Keratinocyte (primary cell): ENCODE measurements at regions not wholly inside any gene's neighbourhood (a gene's known extent, or its start where the extent isn't known, plus 50 kb on each side); places are given as distances from the start of the nearest gene placed in this dataset.

ENCODE experiments used
- DNase-seq: peaks from one replicate; pipeline ENCODE4 v3.0.0-alpha.2; 2011; ENCODE audit warnings: low read depth, missing footprints, low spot score
- FAIRE-seq: peaks from 2 replicates; lab custom pipeline; 2011; peaks lifted over from hg19 to GRCh38; lab: Jason Lieb, UNC
- H2AFZ ChIP-seq: 2 replicates; pipeline ENCODE4 v1.6.0; 2012; ENCODE audit warnings: low read length, control low read depth, inconsistent platforms; ENCODE audit not compliant: control insufficient read depth
- H3K27ac ChIP-seq: 2 replicates; pipeline ENCODE4 v1.5.1; 2011; ENCODE audit warnings: low read length; ENCODE audit not compliant: control insufficient read depth, insufficient read depth
- H3K27me3 ChIP-seq: 3 replicates; pipeline ENCODE4 v1.6.0; 2011; ENCODE audit warnings: low read length; ENCODE audit not compliant: control insufficient read depth, insufficient read depth; ENCODE audit errors: extremely low read depth
- H3K36me3 ChIP-seq, 2 experiments: 2 replicates in 1 of 2; 3 replicates in 1 of 2; pipeline ENCODE4 v1.5.1; 2011; ENCODE audit warnings: low read length in 2 of 2, mild to moderate bottlenecking in 1 of 2; ENCODE audit not compliant: control insufficient read depth in 2 of 2, insufficient read depth in 2 of 2; ENCODE audit errors: extremely low read depth in 1 of 2
- H3K4me1 ChIP-seq: 3 replicates; pipeline ENCODE4 v1.5.1; 2011; ENCODE audit warnings: low read length; ENCODE audit not compliant: control insufficient read depth, insufficient read depth; ENCODE audit errors: extremely low read depth
- H3K4me2 ChIP-seq: 3 replicates; pipeline ENCODE4 v1.6.0; 2011; ENCODE audit warnings: low read depth, low read length; ENCODE audit not compliant: control insufficient read depth, insufficient read depth; ENCODE audit errors: extremely low read depth
- H3K4me3 ChIP-seq, 3 experiments: fragments of 200-600 bp in 1 of 3; sonication (generic) in 1 of 3; 2 replicates in 2 of 3; 3 replicates in 1 of 3; pipeline ENCODE4 v1.5.1; 2011 to 2016; ENCODE audit warnings: low read length in 3 of 3, mild to moderate bottlenecking in 3 of 3, control low read depth in 2 of 3, inconsistent platforms in 1 of 3, low read depth in 1 of 3, mixed read lengths in 1 of 3, mixed run types in 1 of 3, moderate library complexity in 1 of 3; ENCODE audit not compliant: control insufficient read depth in 2 of 3, insufficient read depth in 2 of 3; ENCODE audit errors: extremely low read depth in 1 of 3
- H3K79me2 ChIP-seq: 2 replicates; pipeline ENCODE4 v1.6.0; 2012; ENCODE audit warnings: low read length; ENCODE audit not compliant: control insufficient read depth, insufficient read depth
- H3K9ac ChIP-seq: 3 replicates; pipeline ENCODE4 v1.6.0; 2011; ENCODE audit warnings: low read length; ENCODE audit not compliant: control insufficient read depth, insufficient read depth; ENCODE audit errors: extremely low read depth
- H3K9me1 ChIP-seq: 3 replicates; pipeline ENCODE4 v1.6.0; 2011; ENCODE audit warnings: low read length; ENCODE audit not compliant: control insufficient read depth, insufficient read depth; ENCODE audit errors: extremely low read depth
- H3K9me3 ChIP-seq: 2 replicates; pipeline ENCODE4 v1.5.1; 2012; ENCODE audit warnings: low read depth, low read length; ENCODE audit not compliant: control insufficient read depth
- H4K20me1 ChIP-seq: 3 replicates; pipeline ENCODE4 v1.6.0; 2011; ENCODE audit warnings: low read length; ENCODE audit not compliant: control insufficient read depth, insufficient read depth; ENCODE audit errors: extremely low read depth
- EZH2 ChIP-seq: IDR thresholded peaks from one replicate; pipeline ENCODE4 v1.6.1; 2012; ENCODE audit warnings: inconsistent platforms, mild to moderate bottlenecking, low read length, moderate library complexity
- dilution Hi-C: fragments of 300-500 bp; cut with MboI; formaldehyde crosslinking; loops from one replicate; pipeline ENCODE4 v1.7.0; 2020; ENCODE audit warnings: low sequenced_read_pairs; ENCODE audit not compliant: extremely low pct_ligation_motif_present
- TF ChIP-seq, protein P1 (sequence below), 3 experiments: IDR thresholded peaks in 1 of 3; conservative IDR thresholded peaks in 1 of 3; optimal IDR thresholded peaks in 1 of 3; 2 replicates in 2 of 3; 3 replicates in 1 of 3; pipeline versions ENCODE3 to v1.5.1; 2011; ENCODE audit warnings: low read length in 3 of 3, mild to moderate bottlenecking in 3 of 3, moderate library complexity in 2 of 3, control low read depth in 1 of 3, inconsistent platforms in 1 of 3; ENCODE audit not compliant: insufficient read depth in 2 of 3; ENCODE audit errors: extremely low read depth in 1 of 3

DNA sequence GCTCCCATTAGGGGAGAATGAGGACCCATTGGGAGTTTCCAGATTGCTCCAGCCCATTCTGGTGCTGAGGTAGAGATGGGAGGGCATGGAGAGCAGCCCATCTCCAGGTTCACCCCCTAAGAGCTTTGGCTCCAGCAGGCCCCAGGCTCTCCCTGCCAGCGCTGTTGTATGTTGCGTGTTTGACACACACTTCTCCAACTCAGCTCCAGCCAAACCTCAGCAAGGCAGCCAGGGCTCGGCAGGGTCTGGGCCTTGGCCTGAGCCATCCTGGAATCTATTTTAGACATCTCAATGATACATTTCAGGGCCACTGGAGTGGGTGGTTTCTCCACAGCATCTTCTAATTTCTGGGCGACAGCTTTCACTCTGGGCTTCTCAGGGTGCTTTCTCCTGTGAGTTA lies 117.0 kb downstream of the NAV1 start:
- Histone ChIP-seq H3K79me2 (no peaks in the 10 kb centered on the region), H3K9ac (no peak overlapping the region), H3K9me3 (no peaks in the 10 kb centered on the region), H3K4me3 (no peak overlapping the region), H3K4me1 (no peaks in the 10 kb centered on the region), H3K36me3 (no peaks in the 10 kb centered on the region), H3K4me2 (no peak overlapping the region), H4K20me1 (peaks cover 4% of the 10 kb centered on the region), H3K27me3 (no peaks in the 10 kb centered on the region), H3K9me1 (no peaks in the 10 kb centered on the region), H3K27ac (no peak overlapping the region), H2AFZ (no peak overlapping the region)
- dilution Hi-C loops, result no loop called here
- FAIRE-seq (no peak), DNase-seq (no peak)
- TF ChIP-seq, protein P1, sequence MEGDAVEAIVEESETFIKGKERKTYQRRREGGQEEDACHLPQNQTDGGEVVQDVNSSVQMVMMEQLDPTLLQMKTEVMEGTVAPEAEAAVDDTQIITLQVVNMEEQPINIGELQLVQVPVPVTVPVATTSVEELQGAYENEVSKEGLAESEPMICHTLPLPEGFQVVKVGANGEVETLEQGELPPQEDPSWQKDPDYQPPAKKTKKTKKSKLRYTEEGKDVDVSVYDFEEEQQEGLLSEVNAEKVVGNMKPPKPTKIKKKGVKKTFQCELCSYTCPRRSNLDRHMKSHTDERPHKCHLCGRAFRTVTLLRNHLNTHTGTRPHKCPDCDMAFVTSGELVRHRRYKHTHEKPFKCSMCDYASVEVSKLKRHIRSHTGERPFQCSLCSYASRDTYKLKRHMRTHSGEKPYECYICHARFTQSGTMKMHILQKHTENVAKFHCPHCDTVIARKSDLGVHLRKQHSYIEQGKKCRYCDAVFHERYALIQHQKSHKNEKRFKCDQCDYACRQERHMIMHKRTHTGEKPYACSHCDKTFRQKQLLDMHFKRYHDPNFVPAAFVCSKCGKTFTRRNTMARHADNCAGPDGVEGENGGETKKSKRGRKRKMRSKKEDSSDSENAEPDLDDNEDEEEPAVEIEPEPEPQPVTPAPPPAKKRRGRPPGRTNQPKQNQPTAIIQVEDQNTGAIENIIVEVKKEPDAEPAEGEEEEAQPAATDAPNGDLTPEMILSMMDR (optimal IDR thresholded peaks at IDR 0.05 in 1 of 3, IDR thresholded peaks at IDR 0.05 in 1 of 3, conservative IDR thresholded peaks at IDR 0.05 in 1 of 3; ENCODE audit: extremely low read depth in 1 of 3, insufficient read depth in 2 of 3, low read length in 3 of 3), result no peak
- no peak for TF ChIP-seq EZH2

DNA sequence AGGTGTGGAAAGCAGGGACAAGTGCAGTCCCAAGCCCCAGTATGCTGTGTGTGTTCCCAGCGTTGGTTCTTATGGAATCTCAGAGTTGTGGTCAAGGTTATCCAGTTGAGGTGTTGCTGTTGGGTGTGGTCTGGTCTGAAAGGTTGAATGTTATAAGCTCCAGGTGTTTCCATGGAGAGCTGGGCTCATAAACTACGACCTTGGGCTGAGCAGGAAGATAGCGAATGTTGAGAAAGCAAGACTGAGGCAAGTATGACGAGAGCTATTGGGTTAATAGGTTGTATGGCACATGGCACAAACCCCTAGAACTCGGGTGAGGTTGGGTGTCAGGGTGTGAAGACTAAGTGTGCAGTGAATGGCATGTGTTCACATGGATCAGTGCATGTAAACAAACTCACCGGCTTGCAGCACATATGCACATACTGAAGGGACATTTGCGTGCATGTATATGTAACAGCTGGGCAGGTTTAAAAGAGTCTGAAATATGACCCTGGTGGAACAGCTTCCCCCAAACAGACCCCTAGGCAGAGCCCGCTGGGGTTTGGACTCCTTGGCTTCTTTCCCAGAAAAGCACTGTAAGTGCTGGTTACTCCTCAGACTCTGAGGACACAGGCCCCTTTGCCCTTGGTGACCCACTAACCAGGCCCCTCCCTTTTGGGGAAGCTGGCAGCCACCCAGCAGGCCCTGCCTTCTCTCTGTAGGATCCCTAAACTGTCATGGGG lies 117.5 kb downstream of the NAV1 start:
- Histone ChIP-seq H3K4me3 (no peak overlapping the region), H3K79me2 (no peaks in the 10 kb centered on the region), H3K9me1 (no peaks in the 10 kb centered on the region), H3K27ac (no peak overlapping the region), H3K4me1 (no peaks in the 10 kb centered on the region), H4K20me1 (peaks cover 5% of the 10 kb centered on the region), H3K9ac (no peak overlapping the region), H2AFZ (no peak overlapping the region), H3K36me3 (no peaks in the 10 kb centered on the region), H3K9me3 (no peaks in the 10 kb centered on the region), H3K27me3 (no peaks in the 10 kb centered on the region), H3K4me2 (no peak overlapping the region)
- no peak for FAIRE-seq
- no peak for DNase-seq
- dilution Hi-C loops, result no loop called here
- TF ChIP-seq, protein P1 (optimal IDR thresholded peaks at IDR 0.05 in 1 of 3, IDR thresholded peaks at IDR 0.05 in 1 of 3, conservative IDR thresholded peaks at IDR 0.05 in 1 of 3; ENCODE audit: extremely low read depth in 1 of 3, insufficient read depth in 2 of 3, low read length in 3 of 3), result no peak
- TF ChIP-seq EZH2, result no peak
